HG03139 (cell line): ENCODE measurements at regions not wholly inside any gene's neighbourhood (a gene's known extent, or its start where the extent isn't known, plus 50 kb on each side); places are given as distances from the start of the nearest gene placed in this dataset.

Experiments used
- ATAC-seq: cut with Tn5 transposase; IDR thresholded peaks from one replicate; pipeline ENCODE4 v1.9.1; 2021; ENCODE audit not compliant: unreplicated experiment

DNA sequence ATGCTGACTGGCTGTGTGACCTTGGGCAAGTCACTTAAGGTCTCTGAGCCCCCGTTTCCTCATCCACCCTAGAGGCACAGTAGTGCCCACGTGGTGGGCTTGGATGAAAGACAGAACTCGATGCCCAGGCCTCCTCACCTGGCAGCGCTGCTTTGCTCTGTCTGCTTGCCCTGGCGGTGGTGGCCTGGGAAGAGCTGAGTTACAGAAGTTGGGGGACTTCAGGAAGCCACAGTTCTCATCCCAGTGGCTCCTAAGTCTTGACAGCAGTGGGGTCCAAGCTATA is 171.5 kb upstream of the IER5L start:
- ATAC-seq, result no peak

DNA sequence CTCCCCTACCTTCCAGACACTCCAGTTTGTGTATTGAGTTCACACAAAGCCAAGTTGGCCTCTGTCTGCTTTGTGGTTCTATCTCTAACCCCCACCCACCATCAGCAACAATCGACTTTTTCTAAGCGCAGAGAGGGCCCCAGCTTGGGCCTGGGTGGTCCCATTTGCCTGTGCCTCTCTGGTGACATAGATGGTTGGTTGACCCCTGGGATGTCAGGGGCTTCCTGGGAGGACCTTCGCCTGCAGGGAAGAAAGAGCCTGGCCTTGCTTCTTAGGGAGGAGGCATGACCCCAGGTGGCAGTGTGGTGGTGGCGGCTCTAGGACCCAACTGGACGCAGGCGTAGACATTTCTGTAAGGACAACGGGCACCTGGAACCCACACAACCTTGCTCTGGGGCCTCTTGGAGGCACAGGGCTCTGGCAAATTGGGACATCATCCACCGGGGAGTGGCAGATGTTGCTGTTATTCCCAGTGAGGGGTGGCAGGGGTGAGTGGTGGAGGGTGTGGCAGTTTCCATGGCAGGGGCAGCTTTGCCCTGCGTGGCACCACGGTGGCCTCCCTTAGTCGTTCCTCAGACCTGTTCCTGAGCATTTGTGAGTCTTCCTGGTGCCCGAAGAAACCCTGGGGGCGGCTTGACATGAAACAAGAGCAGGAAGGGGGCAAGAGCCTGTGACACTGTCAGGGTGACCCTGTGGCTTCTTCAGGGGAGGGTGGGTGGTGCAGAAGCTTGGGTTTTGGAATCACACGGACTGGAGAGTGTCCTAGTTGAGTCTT is 171.0 kb upstream of the IER5L start:
- ATAC-seq, result no peak

GRCh38 chr9:129347316-129348120 is 169.5 kb upstream of the IER5L start:
- no peak for ATAC-seq

GRCh38 chr9:129346046-129346445 is 168.0 kb upstream of the IER5L start:
- no peak for ATAC-seq

DNA sequence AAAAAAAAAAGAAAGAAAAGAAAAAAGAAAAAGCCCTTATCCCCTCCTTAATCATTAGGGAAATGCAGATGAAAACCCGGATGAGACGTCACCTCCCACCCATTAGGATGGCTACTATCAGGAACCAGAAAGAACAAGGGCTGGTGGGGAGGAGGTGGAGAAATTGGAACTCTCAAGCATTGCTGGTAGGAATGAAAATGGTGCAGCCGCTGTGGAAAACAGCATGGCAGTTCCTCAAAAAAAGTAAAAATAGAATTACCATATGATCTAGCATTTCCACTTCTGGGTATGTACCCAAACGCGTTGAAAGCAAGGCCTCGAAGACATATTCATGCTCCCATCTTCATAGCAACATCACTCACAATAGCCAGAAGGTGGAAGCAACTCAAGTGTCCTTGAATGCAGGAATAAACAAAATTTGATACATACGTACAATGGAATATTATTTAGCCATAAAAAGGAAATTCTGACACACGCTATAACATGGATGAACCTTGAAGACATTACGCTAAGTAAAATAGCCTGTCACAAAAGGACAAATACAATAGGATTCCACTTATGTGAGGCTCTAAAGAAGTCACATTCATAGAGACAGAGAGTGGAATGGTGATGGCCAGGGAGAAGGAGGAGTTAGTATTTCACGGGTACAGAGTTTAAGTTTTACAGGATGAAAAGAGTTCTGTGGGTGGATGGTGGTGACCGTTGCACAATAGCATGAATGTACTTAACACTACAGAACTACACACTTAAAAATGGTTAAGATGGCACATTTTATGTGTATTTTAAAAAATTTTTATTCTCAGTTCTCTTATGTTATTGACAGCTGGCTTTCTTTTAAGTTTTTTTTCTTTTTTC is 166.8 kb upstream of the IER5L start:
- ATAC-seq, result no peak

DNA sequence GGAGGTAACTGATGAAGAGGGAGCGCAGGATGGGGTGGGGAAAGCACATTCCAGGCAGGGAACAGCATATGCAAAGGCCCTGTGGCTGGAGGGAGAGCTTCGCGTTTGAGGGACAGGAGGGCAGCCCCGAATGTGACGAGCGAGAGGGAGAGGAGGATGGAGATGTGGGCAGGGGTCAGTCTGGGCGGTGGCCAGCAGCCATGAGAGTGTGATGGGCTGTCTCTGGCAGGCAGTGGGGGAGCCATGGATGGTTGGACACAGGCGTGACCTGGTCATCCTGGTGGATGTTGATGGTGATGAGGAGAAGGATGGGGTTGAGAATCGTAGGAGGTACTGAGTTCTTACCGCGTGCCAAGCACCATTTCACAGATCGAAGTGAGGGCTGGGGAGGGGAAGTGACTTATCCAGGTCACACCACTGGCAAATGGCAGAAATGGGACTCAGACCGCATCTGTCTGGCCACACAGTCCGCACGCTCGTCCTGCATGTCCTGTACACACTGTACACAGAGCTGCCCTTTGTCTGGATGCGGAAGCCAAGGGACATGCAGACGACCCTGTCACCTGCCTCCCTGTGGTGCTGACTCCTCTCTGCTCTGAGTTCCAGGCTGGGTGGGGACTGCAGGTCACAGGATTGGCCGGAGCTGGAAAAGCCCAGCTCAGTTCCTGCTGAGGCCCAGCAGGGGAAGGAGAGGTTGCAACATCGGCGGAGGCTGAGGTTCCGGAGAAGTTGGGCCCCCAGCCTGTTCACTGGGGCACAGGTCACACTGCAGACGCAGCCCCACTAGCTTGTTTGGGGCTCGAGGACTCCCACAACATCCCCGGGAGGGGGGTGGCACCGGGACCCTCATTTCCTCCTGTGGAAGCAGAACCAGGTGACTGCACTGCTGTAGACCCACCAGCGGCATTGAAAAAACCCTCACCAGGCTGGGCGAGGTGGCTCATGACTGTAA is 165.6 kb upstream of the IER5L start:
- ATAC-seq, result no peak

DNA sequence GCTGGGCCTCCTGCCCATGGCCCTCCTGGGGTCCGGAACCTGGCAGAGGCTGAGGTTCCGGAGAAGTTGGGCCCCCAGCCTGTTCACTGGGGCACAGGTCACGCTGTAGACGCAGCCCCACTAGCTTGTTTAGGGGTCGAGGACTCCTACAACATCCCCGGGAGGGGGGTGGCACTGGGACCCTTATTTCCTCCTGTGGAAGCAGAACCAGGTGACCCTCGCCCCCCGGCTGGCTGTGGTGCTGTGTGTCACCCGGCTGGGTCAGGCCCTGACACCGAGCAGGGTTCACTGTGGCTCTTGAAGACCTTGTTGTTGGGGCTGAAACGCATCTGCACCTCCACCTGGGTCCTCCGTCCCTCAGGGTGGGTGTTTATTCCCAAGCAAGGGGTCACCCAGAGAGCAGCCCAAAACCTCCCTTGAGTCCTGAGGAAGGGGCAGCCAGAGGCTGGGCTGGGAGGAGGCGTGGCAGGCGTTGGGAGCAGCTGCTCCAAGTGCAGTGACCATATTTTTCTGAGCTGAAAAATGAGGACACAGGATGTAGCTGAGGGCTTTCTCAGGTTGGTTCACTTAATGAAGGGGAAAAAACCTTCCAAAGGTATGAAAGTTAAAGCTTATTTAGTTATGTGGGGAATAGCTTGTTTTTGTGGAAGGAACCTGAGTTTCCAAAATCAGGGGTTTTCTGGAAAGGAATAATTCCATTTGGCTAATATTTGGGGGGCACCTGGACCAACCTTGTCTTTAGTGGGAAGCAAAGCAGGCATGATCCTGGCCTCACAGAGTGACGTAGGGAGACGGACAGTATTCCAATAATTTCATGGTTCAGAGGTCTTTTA is 164.7 kb upstream of the IER5L start:
- no peak for ATAC-seq

GRCh38 chr9:129341987-129342348 is 163.9 kb upstream of the IER5L start:
- no peak for ATAC-seq

DNA sequence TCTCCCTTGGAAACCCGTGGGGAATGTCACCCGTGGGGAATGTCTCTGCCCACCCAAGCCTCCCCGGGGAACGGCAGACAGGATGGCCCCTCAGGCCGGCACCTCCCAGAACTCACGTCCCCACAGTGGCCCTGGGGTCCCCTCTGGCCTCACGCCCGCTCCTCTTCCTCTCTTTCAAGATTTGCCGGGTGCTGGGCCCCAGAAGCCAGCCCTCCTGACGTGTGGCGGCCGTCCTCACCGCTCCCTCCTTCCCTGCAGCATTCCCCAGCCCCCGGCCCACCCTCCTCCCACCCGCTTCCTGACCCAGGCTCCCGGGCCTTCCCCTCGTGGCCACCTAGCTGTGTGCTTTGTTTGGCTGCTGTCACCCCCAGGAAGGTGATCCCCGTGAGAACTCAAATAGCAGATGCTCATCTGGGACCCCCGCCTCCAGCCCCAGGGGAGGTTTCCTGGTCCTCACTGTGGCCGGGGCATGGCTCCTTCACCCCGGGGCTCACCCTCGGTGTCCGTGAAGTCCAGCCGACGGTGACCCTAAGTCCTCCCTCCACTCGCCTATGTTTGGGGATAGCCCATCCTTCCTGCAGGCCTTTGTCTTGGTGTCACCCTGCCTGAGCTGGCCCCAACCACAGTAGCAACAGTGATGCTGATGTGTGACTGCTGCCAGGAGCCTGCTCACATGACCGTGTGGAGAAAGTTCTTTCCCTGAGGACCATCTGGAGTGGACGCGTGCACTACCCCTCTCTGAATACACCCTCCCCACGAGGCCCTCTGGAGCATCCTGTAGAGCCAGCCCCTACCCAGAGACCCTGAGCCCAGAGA is 163.3 kb upstream of the IER5L start:
- no peak for ATAC-seq

DNA sequence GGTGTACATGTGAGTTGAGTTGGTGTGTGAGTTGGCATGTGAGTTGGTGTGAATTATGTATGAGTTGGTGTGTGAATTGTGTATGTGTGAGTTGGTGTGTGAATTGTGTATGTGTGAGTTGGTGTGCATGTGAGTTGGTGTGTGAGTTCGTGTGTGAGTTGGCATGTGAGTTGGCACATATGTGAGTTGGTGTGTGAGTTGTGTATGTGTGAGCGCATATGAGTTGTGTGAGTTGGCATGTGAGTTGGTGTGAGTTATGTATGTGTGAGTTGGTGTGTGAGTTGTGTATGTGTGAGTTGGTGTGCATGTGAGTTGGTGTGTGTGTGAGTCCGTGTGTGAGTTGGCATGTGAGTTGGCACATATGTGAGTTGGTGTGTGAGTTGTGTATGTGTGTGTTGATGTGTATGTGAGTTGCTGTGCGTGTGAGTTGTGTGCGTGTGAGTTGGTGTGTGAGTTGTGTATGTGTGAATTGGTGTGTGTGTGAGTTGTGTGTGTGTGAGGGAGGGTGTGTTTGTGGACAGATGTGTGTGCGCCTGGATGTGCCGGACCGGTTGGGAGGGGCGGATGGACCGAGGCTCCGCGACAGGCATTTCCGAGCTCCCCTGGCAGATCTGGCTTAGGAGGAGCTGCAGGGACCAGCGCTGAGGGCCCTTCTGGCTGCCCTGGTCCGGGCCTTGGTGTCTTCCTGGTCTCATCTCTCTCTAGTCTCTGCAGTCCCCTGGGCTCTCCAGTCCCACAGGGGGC is 162.5 kb upstream of the IER5L start:
- no peak for ATAC-seq

DNA sequence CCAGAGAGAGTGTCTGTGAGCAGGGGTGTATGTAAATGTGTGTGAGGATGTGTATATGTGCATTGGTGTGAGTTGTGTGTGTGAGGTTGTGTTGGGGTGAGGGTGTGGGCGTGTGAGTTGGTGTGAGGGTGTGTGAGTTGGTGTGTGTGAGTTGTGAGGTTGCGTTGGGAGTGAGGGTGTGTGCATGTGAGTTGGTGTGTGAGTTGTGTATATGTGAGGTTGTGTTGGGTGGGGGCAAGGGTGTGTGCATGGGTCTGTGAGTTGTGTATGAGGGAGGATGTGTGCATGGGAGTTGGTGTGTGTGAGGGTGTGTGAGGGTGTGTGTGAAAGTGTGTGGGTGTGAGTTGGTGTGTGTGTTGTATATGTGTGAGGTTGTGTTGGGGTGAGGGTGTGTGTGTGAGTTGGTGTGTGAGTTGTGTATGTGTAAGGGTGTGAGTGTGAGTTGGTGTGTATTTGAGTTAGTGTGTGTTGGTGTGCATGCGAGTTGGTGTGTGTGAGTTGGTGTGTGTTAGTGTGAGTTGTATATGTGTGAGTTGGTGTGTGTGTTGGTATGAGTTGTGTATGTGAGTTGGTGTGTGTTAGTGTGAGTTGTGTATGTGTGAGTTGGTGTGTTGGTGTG is 161.6 kb upstream of the IER5L start:
- ATAC-seq, result no peak

GRCh38 chr9:129338724-129339430 is 160.8 kb upstream of the IER5L start:
- ATAC-seq, result no peak

DNA sequence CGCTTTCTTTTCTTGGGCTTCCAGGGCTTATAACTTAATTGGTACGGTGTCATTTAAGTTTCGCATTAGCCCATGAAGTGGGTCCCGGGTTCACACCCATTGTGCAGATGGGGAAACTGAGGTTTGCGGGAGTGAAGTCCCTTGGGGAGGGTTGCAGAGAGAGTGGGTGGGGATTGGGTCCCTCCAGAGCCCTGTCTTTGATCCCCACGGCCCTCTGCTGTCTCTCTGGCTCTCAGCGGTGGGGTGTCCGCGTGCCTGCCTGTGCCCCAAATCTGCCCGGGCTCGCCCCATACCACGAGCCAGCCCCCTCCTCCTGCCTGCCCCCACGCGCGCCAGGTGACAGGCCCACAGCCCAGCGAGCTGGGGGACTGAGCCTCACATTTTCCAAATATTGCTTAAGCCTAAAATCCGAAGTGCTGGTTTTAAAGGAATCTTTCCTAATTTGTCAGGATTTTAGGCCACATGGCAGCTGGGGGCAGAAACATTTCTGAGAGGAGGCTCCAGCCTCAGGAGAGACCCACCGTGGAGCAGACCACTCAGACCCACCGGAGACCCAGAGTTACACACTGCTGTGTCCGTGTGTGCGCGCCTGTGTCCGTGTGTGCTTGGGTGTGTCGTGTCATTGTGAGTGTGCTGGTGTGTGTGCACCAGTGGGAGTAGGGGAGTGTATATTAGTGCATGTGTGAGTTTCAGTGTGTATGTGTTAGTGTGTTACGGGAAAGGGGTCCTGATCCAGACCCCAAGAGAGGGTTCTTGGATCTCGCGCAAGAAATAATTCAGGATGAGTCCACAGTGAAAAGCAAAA is 159.5 kb upstream of the IER5L start:
- ATAC-seq, result no peak

DNA sequence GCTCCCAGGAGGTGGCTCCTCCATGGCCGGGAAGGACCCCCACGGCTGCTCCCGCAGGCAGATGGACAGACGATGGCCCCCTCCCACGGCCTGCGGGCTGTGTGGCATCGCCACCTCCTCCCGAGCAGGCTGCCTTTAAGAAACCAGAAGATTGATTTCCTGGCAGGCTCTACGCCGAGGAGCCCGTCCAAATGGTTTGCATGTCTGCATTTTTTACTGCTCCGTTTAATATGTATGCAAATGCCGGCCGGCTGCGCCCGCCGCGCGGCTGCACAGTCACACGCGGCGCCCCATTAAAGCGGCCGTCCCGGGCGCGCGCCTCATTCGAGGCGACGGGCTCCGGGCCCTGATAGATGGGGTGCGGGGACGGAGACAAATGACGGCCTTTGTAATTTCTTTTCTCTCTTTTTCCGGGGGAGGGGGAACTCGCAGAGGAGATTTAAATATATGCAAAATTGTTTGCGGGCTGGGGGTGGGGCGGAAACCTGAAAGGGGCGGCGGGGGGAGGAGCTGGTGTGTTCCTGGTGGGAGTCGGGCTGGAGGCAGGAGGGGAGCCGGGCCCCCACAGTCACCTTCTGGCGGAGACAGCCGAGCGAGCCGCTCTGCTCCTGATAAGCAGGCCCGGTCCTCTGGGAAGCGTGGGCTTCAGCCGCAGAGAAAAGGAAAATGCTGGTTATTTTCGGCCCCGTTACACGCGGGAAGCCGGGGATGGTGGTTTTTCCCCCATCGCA is 158.7 kb upstream of the IER5L start:
- ATAC-seq, result no peak

DNA sequence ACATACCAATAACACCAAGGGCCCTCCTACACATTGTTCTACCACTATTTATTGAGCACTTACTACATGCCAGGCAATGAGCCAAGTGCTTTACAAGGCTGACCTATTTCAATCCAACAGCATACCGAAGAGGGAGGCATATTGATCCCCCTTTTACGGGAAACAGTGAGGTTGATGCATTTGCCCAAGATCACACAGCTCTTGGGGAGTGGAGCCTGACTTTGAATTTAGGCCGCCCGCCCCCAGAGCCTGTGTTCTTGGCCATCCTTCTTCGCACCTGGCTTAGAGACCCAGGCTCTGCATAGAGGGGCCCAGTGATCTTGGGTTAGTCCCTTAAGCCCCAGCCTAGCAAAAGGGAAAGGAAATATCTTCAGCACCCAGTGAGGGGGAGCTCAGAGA is 158.1 kb upstream of the IER5L start:
- no peak for ATAC-seq
